GM23338 (cell line): ENCODE measurements at regions not wholly inside any gene's neighbourhood (a gene's known extent, or its start where the extent isn't known, plus 50 kb on each side); places are given as distances from the start of the nearest gene placed in this dataset.
A peak's percentile ranks its signal among the peaks of the same experiment; 100 is the strongest.

Experiments used
- ATAC-seq: fragments of 200-7000 bp; cut with Tn5 transposase; 3 replicates; pipeline ENCODE4 v1.9.1; 2020
- DNase-seq: peaks from one replicate; pipeline ENCODE4 v3.0.0-alpha.2; 2015; ENCODE audit warnings: low spot score
- H2AFZ ChIP-seq: fragments of 200-600 bp; sonication (generic); 2 replicates; pipeline ENCODE4 v1.8.0; 2016; ENCODE audit warnings: antibody characterized with exemption, mild to moderate bottlenecking, moderate library complexity
- H3F3A ChIP-seq: fragments of 200-600 bp; sonication (generic); replicated peaks from 2 replicates; pipeline ENCODE4 v1.8.0; 2017; ENCODE audit warnings: antibody characterized with exemption, mixed run types, low read depth
- H3K27ac ChIP-seq: fragments of 200-600 bp; sonication (generic); 2 replicates; pipeline ENCODE4 v1.6.1; 2016; ENCODE audit warnings: low read depth
- H3K27me3 ChIP-seq: fragments of 200-600 bp; sonication (generic); 2 replicates; pipeline ENCODE4 v1.8.0; 2016; ENCODE audit warnings: mild to moderate bottlenecking, mixed run types, moderate library complexity; ENCODE audit not compliant: insufficient read depth
- H3K36me3 ChIP-seq: fragments of 200-600 bp; sonication (generic); 2 replicates; pipeline ENCODE4 v1.8.0; 2016; ENCODE audit warnings: mild to moderate bottlenecking; ENCODE audit not compliant: insufficient read depth
- H3K4me1 ChIP-seq: fragments of 200-600 bp; sonication (generic); 2 replicates; pipeline ENCODE4 v1.8.0; 2016; ENCODE audit warnings: mild to moderate bottlenecking, moderate library complexity; ENCODE audit not compliant: insufficient read depth
- H3K4me2 ChIP-seq: fragments of 200-600 bp; sonication (generic); 2 replicates; pipeline ENCODE4 v1.7.1; 2017; ENCODE audit warnings: mixed run types
- H3K4me3 ChIP-seq: fragments of 200-600 bp; sonication (generic); 2 replicates; pipeline ENCODE4 v1.6.1; 2016; ENCODE audit warnings: mixed run types
- H3K79me2 ChIP-seq: fragments of 200-600 bp; sonication (generic); replicated peaks from 2 replicates; pipeline ENCODE4 v1.8.0; 2017; ENCODE audit warnings: mild to moderate bottlenecking; ENCODE audit not compliant: insufficient read depth
- H3K9me2 ChIP-seq: fragments of 200-600 bp; sonication (generic); 2 replicates; pipeline ENCODE4 v1.8.0; 2017; ENCODE audit not compliant: insufficient read depth
- H4K20me1 ChIP-seq: fragments of 200-600 bp; sonication (generic); replicated peaks from 2 replicates; pipeline ENCODE4 v1.8.0; 2017; ENCODE audit warnings: mild to moderate bottlenecking; ENCODE audit not compliant: insufficient read depth
- H3K27ac Mint-ChIP-seq: 2 replicates; pipeline ENCODE4 v1.8.0; 2020; ENCODE audit warnings: inconsistent platforms, mild to moderate bottlenecking, moderate library complexity, mixed read lengths
- H3K27me3 Mint-ChIP-seq: 3 replicates; pipeline ENCODE4 v1.8.0; 2022; ENCODE audit warnings: low read depth, mild to moderate bottlenecking, moderate library complexity, mixed read lengths, inconsistent platforms; ENCODE audit not compliant: insufficient read depth, poor library complexity
- H3K36me3 Mint-ChIP-seq: 3 replicates; pipeline ENCODE4 v1.8.0; 2021; ENCODE audit warnings: low read depth, mild to moderate bottlenecking, inconsistent platforms, moderate library complexity, mixed read lengths
- H3K4me1 Mint-ChIP-seq: 3 replicates; pipeline ENCODE4 v1.8.0; 2020; ENCODE audit warnings: mild to moderate bottlenecking, inconsistent platforms, mixed read lengths
- H3K4me3 Mint-ChIP-seq: 3 replicates; pipeline ENCODE4 v1.8.0; 2021; ENCODE audit warnings: moderate library complexity, mild to moderate bottlenecking, inconsistent platforms, mixed read lengths
- H3K9me3 Mint-ChIP-seq: 3 replicates; pipeline ENCODE4 v1.8.0; 2020; ENCODE audit warnings: moderate library complexity, mild to moderate bottlenecking, inconsistent platforms, mixed read lengths
- NANOG ChIP-seq: IDR thresholded peaks from 2 replicates; pipeline ENCODE4 v1.6.1; 2016; ENCODE audit warnings: antibody characterized with exemption, borderline replicate concordance
- ZNF331 ChIP-seq: fragments of 250-450 bp; sonication (Bioruptor Pico); IDR thresholded peaks from 2 replicates; pipeline ENCODE4 v1.5.0; 2020; ENCODE audit warnings: low read depth, mild to moderate bottlenecking, moderate library complexity
- TF ChIP-seq, protein P1 (sequence below): fragments of 250-450 bp; sonication (Bioruptor Pico); IDR thresholded peaks from 2 replicates; pipeline ENCODE4 v1.5.0; 2020; ENCODE audit warnings: mild to moderate bottlenecking, moderate library complexity
- TF ChIP-seq, protein P2 (sequence below), 2 experiments: fragments of 200-600 bp in 1 of 2; sonication (generic) in 1 of 2; conservative IDR thresholded peaks; 2 replicates each; pipeline versions ENCODE4 v1.5.1 to v1.6.1; 2016 to 2017; ENCODE audit warnings: antibody characterized with exemption in 2 of 2, low read depth in 2 of 2, mild to moderate bottlenecking in 2 of 2, moderate library complexity in 1 of 2

DNA sequence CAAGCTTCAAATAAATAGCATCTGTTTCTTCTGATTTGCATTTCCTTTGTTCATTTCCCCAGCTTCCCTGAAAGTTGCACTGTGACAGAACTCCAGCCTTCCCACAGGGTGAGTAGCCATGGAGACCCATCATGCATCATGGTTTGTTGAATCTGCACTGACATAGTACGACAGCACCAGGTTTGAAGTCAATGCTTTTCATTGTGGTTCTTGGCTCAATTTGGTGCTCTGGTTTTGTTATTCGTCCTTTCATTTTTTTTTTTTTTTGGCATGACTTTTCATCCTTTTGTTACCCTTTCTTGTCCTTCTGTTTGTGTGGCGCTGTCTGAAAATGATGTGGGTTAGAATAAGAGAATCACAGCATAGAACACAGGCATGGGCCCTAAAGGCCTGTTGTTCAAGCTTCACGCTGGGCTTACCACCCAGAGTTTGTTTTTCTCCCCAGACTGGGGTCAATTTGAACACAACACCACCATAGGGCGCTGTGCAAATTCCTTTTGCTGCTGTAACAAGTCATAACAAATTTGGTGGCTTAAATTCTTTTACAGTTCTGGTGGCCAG is 206.2 kb upstream of the CDH10 start:
- H3K36me3 ChIP-seq = no peaks in the 10 kb centered on the region
- H3K4me2 ChIP-seq = no peak overlapping the region
- H3K36me3 Mint-ChIP-seq = no peaks in the 10 kb centered on the region
- no peaks in the 10 kb centered on the region for H3K79me2 ChIP-seq
- peaks cover 19% of the 10 kb centered on the region for H3K4me1 ChIP-seq
- H4K20me1 ChIP-seq = no peaks in the 10 kb centered on the region
- no peak overlapping the region for H3K4me3 Mint-ChIP-seq
- TF ChIP-seq ZNF331 (CRISPR knock-in tag) = no peak
- TF ChIP-seq, protein P1, sequence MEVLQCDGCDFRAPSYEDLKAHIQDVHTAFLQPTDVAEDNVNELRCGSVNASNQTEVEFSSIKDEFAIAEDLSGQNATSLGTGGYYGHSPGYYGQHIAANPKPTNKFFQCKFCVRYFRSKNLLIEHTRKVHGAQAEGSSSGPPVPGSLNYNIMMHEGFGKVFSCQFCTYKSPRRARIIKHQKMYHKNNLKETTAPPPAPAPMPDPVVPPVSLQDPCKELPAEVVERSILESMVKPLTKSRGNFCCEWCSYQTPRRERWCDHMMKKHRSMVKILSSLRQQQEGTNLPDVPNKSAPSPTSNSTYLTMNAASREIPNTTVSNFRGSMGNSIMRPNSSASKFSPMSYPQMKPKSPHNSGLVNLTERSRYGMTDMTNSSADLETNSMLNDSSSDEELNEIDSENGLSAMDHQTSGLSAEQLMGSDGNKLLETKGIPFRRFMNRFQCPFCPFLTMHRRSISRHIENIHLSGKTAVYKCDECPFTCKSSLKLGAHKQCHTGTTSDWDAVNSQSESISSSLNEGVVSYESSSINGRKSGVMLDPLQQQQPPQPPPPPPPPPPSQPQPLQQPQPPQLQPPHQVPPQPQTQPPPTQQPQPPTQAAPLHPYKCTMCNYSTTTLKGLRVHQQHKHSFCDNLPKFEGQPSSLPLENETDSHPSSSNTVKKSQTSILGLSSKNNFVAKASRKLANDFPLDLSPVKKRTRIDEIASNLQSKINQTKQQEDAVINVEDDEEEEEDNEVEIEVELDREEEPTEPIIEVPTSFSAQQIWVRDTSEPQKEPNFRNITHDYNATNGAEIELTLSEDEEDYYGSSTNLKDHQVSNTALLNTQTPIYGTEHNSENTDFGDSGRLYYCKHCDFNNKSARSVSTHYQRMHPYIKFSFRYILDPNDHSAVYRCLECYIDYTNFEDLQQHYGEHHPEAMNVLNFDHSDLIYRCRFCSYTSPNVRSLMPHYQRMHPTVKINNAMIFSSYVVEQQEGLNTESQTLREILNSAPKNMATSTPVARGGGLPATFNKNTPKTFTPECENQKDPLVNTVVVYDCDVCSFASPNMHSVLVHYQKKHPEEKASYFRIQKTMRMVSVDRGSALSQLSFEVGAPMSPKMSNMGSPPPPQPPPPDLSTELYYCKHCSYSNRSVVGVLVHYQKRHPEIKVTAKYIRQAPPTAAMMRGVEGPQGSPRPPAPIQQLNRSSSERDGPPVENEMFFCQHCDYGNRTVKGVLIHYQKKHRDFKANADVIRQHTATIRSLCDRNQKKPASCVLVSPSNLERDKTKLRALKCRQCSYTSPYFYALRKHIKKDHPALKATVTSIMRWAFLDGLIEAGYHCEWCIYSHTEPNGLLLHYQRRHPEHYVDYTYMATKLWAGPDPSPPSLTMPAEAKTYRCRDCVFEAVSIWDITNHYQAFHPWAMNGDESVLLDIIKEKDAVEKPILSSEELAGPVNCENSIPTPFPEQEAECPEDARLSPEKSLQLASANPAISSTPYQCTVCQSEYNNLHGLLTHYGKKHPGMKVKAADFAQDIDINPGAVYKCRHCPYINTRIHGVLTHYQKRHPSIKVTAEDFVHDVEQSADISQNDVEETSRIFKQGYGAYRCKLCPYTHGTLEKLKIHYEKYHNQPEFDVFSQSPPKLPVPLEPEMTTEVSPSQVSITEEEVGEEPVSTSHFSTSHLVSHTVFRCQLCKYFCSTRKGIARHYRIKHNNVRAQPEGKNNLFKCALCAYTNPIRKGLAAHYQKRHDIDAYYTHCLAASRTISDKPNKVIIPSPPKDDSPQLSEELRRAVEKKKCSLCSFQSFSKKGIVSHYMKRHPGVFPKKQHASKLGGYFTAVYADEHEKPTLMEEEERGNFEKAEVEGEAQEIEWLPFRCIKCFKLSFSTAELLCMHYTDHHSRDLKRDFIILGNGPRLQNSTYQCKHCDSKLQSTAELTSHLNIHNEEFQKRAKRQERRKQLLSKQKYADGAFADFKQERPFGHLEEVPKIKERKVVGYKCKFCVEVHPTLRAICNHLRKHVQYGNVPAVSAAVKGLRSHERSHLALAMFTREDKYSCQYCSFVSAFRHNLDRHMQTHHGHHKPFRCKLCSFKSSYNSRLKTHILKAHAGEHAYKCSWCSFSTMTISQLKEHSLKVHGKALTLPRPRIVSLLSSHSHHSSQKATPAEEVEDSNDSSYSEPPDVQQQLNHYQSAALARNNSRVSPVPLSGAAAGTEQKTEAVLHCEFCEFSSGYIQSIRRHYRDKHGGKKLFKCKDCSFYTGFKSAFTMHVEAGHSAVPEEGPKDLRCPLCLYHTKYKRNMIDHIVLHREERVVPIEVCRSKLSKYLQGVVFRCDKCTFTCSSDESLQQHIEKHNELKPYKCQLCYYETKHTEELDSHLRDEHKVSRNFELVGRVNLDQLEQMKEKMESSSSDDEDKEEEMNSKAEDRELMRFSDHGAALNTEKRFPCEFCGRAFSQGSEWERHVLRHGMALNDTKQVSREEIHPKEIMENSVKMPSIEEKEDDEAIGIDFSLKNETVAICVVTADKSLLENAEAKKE = no peak
- TF ChIP-seq NANOG = no peak
- TF ChIP-seq, protein P2, sequence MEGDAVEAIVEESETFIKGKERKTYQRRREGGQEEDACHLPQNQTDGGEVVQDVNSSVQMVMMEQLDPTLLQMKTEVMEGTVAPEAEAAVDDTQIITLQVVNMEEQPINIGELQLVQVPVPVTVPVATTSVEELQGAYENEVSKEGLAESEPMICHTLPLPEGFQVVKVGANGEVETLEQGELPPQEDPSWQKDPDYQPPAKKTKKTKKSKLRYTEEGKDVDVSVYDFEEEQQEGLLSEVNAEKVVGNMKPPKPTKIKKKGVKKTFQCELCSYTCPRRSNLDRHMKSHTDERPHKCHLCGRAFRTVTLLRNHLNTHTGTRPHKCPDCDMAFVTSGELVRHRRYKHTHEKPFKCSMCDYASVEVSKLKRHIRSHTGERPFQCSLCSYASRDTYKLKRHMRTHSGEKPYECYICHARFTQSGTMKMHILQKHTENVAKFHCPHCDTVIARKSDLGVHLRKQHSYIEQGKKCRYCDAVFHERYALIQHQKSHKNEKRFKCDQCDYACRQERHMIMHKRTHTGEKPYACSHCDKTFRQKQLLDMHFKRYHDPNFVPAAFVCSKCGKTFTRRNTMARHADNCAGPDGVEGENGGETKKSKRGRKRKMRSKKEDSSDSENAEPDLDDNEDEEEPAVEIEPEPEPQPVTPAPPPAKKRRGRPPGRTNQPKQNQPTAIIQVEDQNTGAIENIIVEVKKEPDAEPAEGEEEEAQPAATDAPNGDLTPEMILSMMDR (conservative IDR thresholded peaks at IDR 0.05; ENCODE audit: low read depth in 2 of 2) = peak in 1 of 2 experiments; percentile 15; a peak in 1 of 4 replicates
- no peaks in the 10 kb centered on the region for H3F3A ChIP-seq
- H3K4me3 ChIP-seq = no peak overlapping the region
- no peak overlapping the region for H2AFZ ChIP-seq
- H3K9me3 Mint-ChIP-seq = no peaks in the 10 kb centered on the region; the same call in 2 of the 3 replicates
- DNase-seq (peak; percentile 12), ATAC-seq (no peak)
- peaks cover 3% of the 10 kb centered on the region for H3K27me3 Mint-ChIP-seq
- no peak overlapping the region for H3K27ac Mint-ChIP-seq
- no peaks in the 10 kb centered on the region for H3K27me3 ChIP-seq
- peaks cover 7% of the 10 kb centered on the region; the same call in 1 of the 2 replicates for H3K9me2 ChIP-seq
- H3K27ac ChIP-seq = no peak overlapping the region
- H3K4me1 Mint-ChIP-seq = peaks cover 26% of the 10 kb centered on the region
